ENCODE measurements at regions not wholly inside any gene's neighbourhood (a gene's known extent, or its start where the extent isn't known, plus 50 kb on each side); places are given as distances from the start of the nearest gene placed in this dataset.

DNA sequence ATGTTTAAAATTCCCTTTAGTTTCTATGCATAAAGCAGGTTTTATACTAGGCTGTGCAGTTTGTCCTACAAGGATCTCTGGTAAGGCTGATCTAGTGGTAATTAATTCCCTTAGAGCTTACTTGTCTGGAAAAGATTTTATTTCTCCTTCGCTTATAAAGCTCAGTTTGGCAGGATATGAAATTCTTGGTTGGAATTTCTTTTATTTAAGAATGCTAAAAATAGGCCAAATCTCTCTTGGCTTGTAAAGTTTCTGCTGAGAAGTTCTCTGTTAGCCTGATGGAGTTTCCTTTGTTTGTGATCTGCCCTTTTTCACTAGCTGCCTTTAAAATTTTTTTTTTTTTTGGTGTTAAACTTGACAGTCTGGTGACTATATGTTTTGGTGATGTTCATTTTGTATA is 237.1 kb upstream of the TLE4 start:
- TF ChIP-seq, protein P1, sequence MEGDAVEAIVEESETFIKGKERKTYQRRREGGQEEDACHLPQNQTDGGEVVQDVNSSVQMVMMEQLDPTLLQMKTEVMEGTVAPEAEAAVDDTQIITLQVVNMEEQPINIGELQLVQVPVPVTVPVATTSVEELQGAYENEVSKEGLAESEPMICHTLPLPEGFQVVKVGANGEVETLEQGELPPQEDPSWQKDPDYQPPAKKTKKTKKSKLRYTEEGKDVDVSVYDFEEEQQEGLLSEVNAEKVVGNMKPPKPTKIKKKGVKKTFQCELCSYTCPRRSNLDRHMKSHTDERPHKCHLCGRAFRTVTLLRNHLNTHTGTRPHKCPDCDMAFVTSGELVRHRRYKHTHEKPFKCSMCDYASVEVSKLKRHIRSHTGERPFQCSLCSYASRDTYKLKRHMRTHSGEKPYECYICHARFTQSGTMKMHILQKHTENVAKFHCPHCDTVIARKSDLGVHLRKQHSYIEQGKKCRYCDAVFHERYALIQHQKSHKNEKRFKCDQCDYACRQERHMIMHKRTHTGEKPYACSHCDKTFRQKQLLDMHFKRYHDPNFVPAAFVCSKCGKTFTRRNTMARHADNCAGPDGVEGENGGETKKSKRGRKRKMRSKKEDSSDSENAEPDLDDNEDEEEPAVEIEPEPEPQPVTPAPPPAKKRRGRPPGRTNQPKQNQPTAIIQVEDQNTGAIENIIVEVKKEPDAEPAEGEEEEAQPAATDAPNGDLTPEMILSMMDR (conservative IDR thresholded peaks at IDR 0.05) = no peak
- TF ChIP-seq ZFX (IDR thresholded peaks at IDR 0.05) = no peak

DNA sequence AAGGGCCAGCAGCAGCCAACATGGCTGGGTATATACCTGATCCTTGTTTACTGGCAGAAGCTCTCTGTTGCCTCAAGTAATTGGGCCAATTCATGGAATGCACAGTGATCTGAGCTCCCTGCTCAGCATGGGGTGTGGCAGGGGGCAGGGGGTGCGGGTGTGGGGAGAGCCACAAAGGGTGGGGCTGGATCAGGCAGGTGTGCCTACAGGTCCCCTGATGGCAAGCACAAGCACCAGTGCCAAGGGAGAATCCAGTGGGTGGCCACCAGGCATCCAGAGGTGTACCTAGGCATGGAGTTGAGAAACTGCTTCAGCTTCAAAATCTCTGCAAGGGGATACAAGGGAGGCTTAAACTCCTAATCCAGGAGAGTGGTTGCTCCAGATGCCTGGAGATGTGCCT is 235.8 kb upstream of the TLE4 start:
- TF ChIP-seq ZFX (IDR thresholded peaks at IDR 0.05) = no peak
- H3K27ac ChIP-seq = no peak overlapping the region

More for the DNA sequence above, 237.1 kb upstream of the TLE4 start:
- no peak overlapping the region for H3K27ac ChIP-seq

DNA sequence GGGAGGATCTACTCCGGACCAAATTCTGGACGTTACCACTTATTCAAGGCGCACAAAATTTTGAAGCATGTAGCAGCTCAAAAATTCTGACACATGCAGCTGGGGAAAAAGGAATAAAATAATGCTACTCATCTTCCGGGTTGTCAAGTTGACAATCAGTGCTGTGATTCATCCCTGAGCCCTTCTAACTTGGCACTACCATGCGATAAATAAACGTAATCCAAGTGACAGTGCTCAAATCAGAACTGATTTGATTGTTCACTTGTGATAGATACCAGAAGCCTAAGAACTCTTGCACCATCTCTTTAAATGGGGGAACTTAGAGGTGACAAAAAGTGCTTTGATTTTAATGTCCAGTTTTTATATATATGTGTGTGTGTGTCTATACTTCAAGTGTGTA is 230.2 kb upstream of the TLE4 start:
- TF ChIP-seq ZFX (IDR thresholded peaks at IDR 0.05) = no peak
- TF ChIP-seq, protein P1 (conservative IDR thresholded peaks at IDR 0.05) = no peak
- H3K27ac ChIP-seq = no peak overlapping the region

DNA sequence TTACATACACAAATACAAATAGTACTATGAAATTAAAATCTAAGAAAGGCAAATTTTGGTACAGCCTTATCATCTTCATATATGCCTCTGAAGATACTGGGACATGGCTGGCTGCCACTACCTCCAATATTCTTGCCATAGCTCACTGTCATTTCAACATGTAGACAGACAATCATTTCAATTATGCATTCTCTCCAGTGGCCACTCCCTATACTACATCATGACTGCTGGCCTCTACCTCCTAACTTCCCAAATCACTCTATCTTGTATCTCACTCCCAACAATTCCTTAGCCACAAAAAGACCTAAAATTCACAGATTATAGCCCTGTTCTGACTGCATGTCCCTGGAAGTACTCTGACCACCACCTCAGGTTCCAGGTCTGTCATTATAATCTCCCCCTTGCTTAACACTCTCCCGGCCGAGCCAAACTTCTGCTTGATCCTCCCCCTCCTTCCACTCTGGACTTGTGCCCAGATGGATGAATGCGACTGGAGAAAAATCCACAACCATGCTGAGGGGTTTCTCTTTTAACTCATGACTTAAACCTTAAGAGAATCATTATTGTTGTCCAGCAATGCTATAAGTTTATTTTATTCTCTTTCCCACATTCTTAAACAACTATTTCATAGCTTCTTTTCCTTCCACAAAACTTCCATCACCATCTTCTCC is 225.3 kb upstream of the TLE4 start:
- no peak overlapping the region for H3K27ac ChIP-seq
- TF ChIP-seq ZFX (IDR thresholded peaks at IDR 0.05) = no peak
- TF ChIP-seq, protein P1 (conservative IDR thresholded peaks at IDR 0.05) = no peak

DNA sequence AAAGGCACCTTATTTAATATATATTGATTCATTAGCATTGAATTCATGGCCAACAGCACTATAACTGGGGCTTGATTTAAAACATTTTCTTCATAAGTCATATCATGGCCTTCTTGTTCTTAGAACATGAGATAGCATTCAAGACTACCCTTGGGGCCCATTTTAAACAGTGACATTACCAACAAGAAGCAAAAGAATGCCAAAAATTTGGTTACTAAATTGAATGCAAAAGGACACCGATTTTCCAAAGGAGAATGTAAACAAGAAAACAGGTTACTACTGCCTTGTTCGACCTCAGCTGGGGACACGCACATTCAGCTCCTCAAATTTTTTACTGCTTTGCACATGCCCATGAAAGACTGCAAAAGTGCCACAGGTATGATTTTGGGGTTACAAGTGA is 219.4 kb upstream of the TLE4 start:
- TF ChIP-seq ZFX (IDR thresholded peaks at IDR 0.05) = no peak
- TF ChIP-seq, protein P1 (conservative IDR thresholded peaks at IDR 0.05) = no peak
- H3K27ac ChIP-seq = no peak overlapping the region

DNA sequence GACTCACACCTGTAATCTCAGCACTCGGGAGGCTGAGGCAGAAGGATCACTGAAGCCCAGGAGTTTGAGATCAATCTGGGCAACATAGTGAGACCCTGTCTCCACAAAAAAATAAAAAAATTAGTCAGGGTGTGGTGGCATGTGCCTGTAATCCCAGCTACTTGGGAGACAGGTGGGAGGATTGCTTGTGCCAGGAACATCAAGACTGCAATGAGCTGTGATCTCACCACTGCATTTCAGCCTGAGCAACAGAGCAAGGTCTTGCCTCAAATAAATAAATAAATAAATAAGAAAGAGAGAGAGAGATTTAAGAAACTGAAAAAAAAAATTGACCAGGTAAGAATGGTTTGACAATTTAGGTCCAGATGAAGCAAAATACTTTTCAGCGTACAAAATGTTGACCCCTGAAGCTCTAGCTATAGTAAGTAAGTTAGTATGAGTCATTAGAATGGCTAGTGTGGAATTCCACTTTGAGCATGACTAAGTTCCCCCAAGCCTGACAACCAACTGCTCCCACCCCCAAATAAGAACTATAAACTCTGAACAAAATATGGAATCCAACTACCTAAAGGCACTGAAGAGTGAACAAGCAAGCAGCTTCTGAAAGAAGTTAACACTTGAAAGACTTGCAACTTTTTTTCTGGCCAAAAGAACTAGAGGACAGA is 217.8 kb upstream of the TLE4 start:
- no peak overlapping the region for H3K27ac ChIP-seq

DNA sequence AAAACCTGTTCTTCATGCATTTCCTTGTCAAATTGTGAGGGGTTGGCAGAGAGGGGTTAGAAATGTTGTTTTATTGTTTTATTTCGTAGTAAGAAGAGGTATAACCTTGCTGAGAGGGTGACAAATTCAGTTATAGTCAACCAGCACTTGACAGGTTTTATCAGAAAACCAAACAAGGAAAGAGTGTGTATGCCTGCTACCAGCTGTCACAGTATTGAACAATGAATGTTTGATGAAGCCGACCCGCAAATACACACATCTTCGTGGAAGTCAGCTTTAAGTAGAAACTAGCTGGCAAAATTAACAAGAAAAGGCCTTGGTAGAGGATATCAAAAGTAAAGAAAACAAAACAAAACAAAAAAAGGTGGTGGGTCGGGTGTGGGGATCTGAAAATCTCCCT is 214.6 kb upstream of the TLE4 start:
- no peak overlapping the region for H3K27ac ChIP-seq
- no peak for TF ChIP-seq ZFX (IDR thresholded peaks at IDR 0.05)
- TF ChIP-seq, protein P1 (conservative IDR thresholded peaks at IDR 0.05) = no peak

More for the DNA sequence above, 217.8 kb upstream of the TLE4 start:
- TF ChIP-seq ZFX (IDR thresholded peaks at IDR 0.05) = no peak
- TF ChIP-seq, protein P1 (conservative IDR thresholded peaks at IDR 0.05) = no peak

DNA sequence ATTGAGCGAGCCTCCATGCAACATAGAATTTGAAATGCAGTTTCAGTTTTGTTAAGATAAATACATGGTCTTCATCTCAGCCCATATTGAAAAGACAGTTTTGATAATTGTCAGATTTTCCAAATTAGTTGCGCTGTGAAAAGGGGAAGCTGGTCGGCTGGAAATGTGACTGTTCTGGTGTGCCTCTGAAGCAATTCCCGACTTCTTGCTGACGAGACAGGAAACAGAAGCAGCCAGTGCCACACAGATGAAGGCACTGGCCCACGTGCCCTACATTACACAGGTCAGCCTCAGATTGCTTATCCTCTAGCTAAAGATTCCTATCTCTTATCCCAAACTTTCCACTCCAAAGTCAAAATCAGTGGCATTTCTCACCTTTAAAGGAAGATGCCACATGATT is 214.1 kb upstream of the TLE4 start:
- H3K27ac ChIP-seq = no peak overlapping the region
- TF ChIP-seq, protein P1 (conservative IDR thresholded peaks at IDR 0.05) = no peak
- TF ChIP-seq ZFX (IDR thresholded peaks at IDR 0.05) = no peak
